ENCODE measurements at regions not wholly inside any gene's neighbourhood (a gene's known extent, or its start where the extent isn't known, plus 50 kb on each side); places are given as distances from the start of the nearest gene placed in this dataset.

- DNase-seq, result no peak
- TF ChIP-seq CTCF (IDR thresholded peaks at IDR 0.05; ENCODE audit: partially characterized antibody, unreplicated experiment), result no peak
- Mint-ChIP-seq H3K27me3 (ENCODE audit: unreplicated experiment) (no peaks in the 10 kb centered on the region), H3K9me3 (ENCODE audit: unreplicated experiment) (no peaks in the 10 kb centered on the region), H3K27ac (ENCODE audit: unreplicated experiment) (no peak overlapping the region), H3K4me3 (ENCODE audit: unreplicated experiment) (no peak overlapping the region), H3K36me3 (ENCODE audit: unreplicated experiment) (no peaks in the 10 kb centered on the region), H3K4me1 (ENCODE audit: low read depth, unreplicated experiment) (no peaks in the 10 kb centered on the region)
These were observed 106.6 kb upstream of the ABI3BP start for GRCh38 chr3:101099791-101100190.

GRCh38 chr3:101096444-101096843 is 103.2 kb upstream of the ABI3BP start:
- no peak overlapping the region for H3K4me3 Mint-ChIP-seq (ENCODE audit: unreplicated experiment)

GRCh38 chr3:101095693-101096430 is 102.6 kb upstream of the ABI3BP start:
- H3K4me3 Mint-ChIP-seq (ENCODE audit: unreplicated experiment), result no peak overlapping the region
- no peak for DNase-seq
- no peaks in the 10 kb centered on the region for H3K27me3 Mint-ChIP-seq (ENCODE audit: unreplicated experiment)
- no peak overlapping the region for H3K27ac Mint-ChIP-seq (ENCODE audit: unreplicated experiment)
- no peaks in the 10 kb centered on the region for H3K4me1 Mint-ChIP-seq (ENCODE audit: low read depth, unreplicated experiment)
- H3K9me3 Mint-ChIP-seq (ENCODE audit: unreplicated experiment), result no peaks in the 10 kb centered on the region
- no peaks in the 10 kb centered on the region for H3K36me3 Mint-ChIP-seq (ENCODE audit: unreplicated experiment)
- no peak for TF ChIP-seq CTCF (IDR thresholded peaks at IDR 0.05; ENCODE audit: partially characterized antibody, unreplicated experiment)

More at GRCh38 chr3:101096444-101096843, 103.2 kb upstream of the ABI3BP start:
- H3K4me1 Mint-ChIP-seq (ENCODE audit: low read depth, unreplicated experiment), result no peaks in the 10 kb centered on the region
- no peak for DNase-seq
- H3K27ac Mint-ChIP-seq (ENCODE audit: unreplicated experiment), result no peak overlapping the region
- H3K36me3 Mint-ChIP-seq (ENCODE audit: unreplicated experiment), result no peaks in the 10 kb centered on the region
- H3K27me3 Mint-ChIP-seq (ENCODE audit: unreplicated experiment), result no peaks in the 10 kb centered on the region
- no peaks in the 10 kb centered on the region for H3K9me3 Mint-ChIP-seq (ENCODE audit: unreplicated experiment)
- TF ChIP-seq CTCF (IDR thresholded peaks at IDR 0.05; ENCODE audit: partially characterized antibody, unreplicated experiment), result no peak

- Mint-ChIP-seq H3K9me3 (ENCODE audit: unreplicated experiment) (no peaks in the 10 kb centered on the region), H3K4me1 (ENCODE audit: low read depth, unreplicated experiment) (no peaks in the 10 kb centered on the region), H3K36me3 (ENCODE audit: unreplicated experiment) (no peaks in the 10 kb centered on the region), H3K27ac (ENCODE audit: unreplicated experiment) (no peak overlapping the region), H3K27me3 (ENCODE audit: unreplicated experiment) (no peaks in the 10 kb centered on the region), H3K4me3 (ENCODE audit: unreplicated experiment) (no peak overlapping the region)
- no peak for DNase-seq
- TF ChIP-seq CTCF (IDR thresholded peaks at IDR 0.05; ENCODE audit: partially characterized antibody, unreplicated experiment), result no peak
These were observed 98.3 kb upstream of the ABI3BP start for GRCh38 chr3:101091489-101091888.

DNA sequence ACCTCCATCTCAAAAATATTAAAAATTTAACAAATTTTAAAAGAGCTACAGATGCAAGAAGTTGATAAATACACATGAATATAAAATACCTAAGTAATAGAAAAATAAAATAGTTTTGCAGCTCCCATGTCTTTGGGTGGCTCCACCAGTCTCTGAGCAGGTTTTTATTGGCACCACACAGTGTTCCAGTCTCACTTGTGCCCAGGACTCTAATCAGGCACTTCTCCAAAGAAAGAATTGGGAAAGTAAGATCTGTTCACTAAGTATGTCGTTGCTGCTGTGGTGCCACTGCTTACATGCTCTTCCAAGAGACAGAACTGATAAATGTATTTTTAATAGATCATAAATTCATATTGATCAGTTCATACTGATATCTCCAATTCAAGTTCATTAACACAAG is 92.5 kb upstream of the ABI3BP start:
- no peaks in the 10 kb centered on the region for H3K9me3 Mint-ChIP-seq (ENCODE audit: unreplicated experiment)
- H3K27ac Mint-ChIP-seq (ENCODE audit: unreplicated experiment), result no peak overlapping the region
- H3K27me3 Mint-ChIP-seq (ENCODE audit: unreplicated experiment), result no peaks in the 10 kb centered on the region
- no peak for DNase-seq
- no peaks in the 10 kb centered on the region for H3K4me1 Mint-ChIP-seq (ENCODE audit: low read depth, unreplicated experiment)
- no peak overlapping the region for H3K4me3 Mint-ChIP-seq (ENCODE audit: unreplicated experiment)
- H3K36me3 Mint-ChIP-seq (ENCODE audit: unreplicated experiment), result no peaks in the 10 kb centered on the region
- no peak for TF ChIP-seq CTCF (IDR thresholded peaks at IDR 0.05; ENCODE audit: partially characterized antibody, unreplicated experiment)

Measured in glutamatergic neuron (in vitro differentiated cells).